ENCODE measurements at regions not wholly inside any gene's neighbourhood (a gene's known extent, or its start where the extent isn't known, plus 50 kb on each side); places are given as distances from the start of the nearest gene placed in this dataset.

- no peak overlapping the region for H3K4me3 ChIP-seq (replicated peaks; ENCODE audit: low read depth, low read length)
- no peak for TF ChIP-seq CTCF (IDR thresholded peaks at IDR 0.05; ENCODE audit: low read length, missing control alignments)
- no peak for DNase-seq (ENCODE audit: low read depth)
Measured at GRCh38 chr1:238767321-238767720, 619.0 kb upstream of the CHRM3 start.

GRCh38 chr1:238764779-238765178 is 621.6 kb upstream of the CHRM3 start:
- H3K4me3 ChIP-seq (replicated peaks; ENCODE audit: low read depth, low read length) = no peak overlapping the region
- TF ChIP-seq CTCF (IDR thresholded peaks at IDR 0.05; ENCODE audit: low read length, missing control alignments) = no peak
- DNase-seq (ENCODE audit: low read depth) = no peak

GRCh38 chr1:238753252-238753651 is 633.1 kb upstream of the CHRM3 start:
- no peak overlapping the region for H3K4me3 ChIP-seq (replicated peaks; ENCODE audit: low read depth, low read length)
- DNase-seq (ENCODE audit: low read depth) = no peak
- no peak for TF ChIP-seq CTCF (IDR thresholded peaks at IDR 0.05; ENCODE audit: low read length, missing control alignments)

GRCh38 chr1:238752327-238752726 is 634.0 kb upstream of the CHRM3 start:
- TF ChIP-seq CTCF (IDR thresholded peaks at IDR 0.05; ENCODE audit: low read length, missing control alignments) = no peak
- no peak for DNase-seq (ENCODE audit: low read depth)
- H3K4me3 ChIP-seq (replicated peaks; ENCODE audit: low read depth, low read length) = no peak overlapping the region

- DNase-seq (ENCODE audit: low read depth) = no peak
- no peak for TF ChIP-seq CTCF (IDR thresholded peaks at IDR 0.05; ENCODE audit: low read length, missing control alignments)
- no peak overlapping the region for H3K4me3 ChIP-seq (replicated peaks; ENCODE audit: low read depth, low read length)
Measured at GRCh38 chr1:238745069-238745468, 641.3 kb upstream of the CHRM3 start.

- no peak for DNase-seq (ENCODE audit: low read depth)
- no peak for TF ChIP-seq CTCF (IDR thresholded peaks at IDR 0.05; ENCODE audit: low read length, missing control alignments)
Measured at GRCh38 chr1:238738892-238739291, 647.5 kb upstream of the CHRM3 start.

GRCh38 chr1:238727670-238728069 is 658.7 kb upstream of the CHRM3 start:
- TF ChIP-seq CTCF (IDR thresholded peaks at IDR 0.05; ENCODE audit: low read length, missing control alignments) = no peak
- DNase-seq (ENCODE audit: low read depth) = no peak

More at GRCh38 chr1:238738892-238739291, 647.5 kb upstream of the CHRM3 start:
- H3K4me3 ChIP-seq (replicated peaks; ENCODE audit: low read depth, low read length) = no peak overlapping the region

More at GRCh38 chr1:238727670-238728069, 658.7 kb upstream of the CHRM3 start:
- no peak overlapping the region for H3K4me3 ChIP-seq (replicated peaks; ENCODE audit: low read depth, low read length)

All from fibroblast of pulmonary artery (primary cell).